AG09319 (cell line): ENCODE measurements at regions not wholly inside any gene's neighbourhood (a gene's known extent, or its start where the extent isn't known, plus 50 kb on each side); places are given as distances from the start of the nearest gene placed in this dataset.

ENCODE experiments used
- DNase-seq: peaks from one replicate; pipeline ENCODE4 v3.0.0-alpha.2; 2010; ENCODE audit warnings: low read depth; ENCODE audit errors: extremely low read depth
- TF ChIP-seq, protein P1 (sequence below): IDR thresholded peaks from 2 replicates; pipeline ENCODE4 v1.5.1; 2011; ENCODE audit warnings: low read depth, mild to moderate bottlenecking, inconsistent platforms, low read length, moderate library complexity

DNA sequence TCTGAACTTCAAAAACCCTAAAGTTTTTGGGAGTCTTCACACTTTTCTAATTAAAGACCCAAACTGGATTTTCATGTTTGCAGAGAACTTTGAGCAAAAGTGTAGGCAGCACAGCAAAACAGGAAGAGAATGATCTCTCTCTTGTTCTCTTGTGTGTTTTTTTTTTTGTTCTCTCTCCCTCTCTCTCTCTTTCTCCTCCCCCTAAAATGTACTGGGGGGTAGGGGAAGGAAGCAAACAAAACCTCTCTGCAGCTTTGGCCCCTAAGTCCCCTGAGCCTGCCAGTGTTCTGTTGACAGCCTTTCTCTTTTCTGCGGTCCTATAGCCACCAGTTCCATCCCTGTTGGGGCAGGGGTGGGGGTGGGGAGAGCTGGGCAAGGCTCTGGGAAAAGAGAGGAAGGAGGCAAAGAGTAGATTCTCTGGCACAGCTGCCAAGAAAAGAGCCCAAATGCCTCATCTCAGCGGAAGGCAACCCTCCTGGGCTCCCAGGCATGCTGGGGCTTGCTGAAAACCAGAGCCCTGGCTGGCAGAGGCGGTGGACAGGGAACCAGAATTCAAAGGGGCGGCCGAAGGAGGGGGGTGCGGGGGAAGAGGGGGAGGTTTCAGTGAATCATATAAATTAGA is 295.3 kb downstream of the SOX9 start:
- no peak for DNase-seq
- TF ChIP-seq, protein P1, sequence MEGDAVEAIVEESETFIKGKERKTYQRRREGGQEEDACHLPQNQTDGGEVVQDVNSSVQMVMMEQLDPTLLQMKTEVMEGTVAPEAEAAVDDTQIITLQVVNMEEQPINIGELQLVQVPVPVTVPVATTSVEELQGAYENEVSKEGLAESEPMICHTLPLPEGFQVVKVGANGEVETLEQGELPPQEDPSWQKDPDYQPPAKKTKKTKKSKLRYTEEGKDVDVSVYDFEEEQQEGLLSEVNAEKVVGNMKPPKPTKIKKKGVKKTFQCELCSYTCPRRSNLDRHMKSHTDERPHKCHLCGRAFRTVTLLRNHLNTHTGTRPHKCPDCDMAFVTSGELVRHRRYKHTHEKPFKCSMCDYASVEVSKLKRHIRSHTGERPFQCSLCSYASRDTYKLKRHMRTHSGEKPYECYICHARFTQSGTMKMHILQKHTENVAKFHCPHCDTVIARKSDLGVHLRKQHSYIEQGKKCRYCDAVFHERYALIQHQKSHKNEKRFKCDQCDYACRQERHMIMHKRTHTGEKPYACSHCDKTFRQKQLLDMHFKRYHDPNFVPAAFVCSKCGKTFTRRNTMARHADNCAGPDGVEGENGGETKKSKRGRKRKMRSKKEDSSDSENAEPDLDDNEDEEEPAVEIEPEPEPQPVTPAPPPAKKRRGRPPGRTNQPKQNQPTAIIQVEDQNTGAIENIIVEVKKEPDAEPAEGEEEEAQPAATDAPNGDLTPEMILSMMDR = no peak

DNA sequence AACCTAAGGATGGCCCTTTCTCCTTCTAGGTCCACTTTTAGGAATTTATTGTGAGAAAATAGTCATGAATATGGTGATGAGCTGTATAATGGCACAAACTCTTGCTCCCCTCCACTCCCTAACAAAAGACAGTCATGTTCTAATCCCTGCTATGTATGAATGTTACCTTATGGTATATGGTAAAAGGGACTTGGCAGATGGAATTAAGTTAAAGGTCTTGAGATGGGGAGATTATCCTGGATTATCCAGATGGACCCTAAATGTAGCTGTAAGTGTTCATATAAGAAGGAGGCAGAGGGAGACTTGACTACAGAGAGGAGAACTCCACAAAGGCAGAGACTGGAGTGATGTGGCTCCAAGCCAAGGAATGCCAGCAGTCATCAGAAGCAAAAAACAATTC is 296.1 kb downstream of the SOX9 start:
- TF ChIP-seq, protein P1 = no peak
- no peak for DNase-seq

DNA sequence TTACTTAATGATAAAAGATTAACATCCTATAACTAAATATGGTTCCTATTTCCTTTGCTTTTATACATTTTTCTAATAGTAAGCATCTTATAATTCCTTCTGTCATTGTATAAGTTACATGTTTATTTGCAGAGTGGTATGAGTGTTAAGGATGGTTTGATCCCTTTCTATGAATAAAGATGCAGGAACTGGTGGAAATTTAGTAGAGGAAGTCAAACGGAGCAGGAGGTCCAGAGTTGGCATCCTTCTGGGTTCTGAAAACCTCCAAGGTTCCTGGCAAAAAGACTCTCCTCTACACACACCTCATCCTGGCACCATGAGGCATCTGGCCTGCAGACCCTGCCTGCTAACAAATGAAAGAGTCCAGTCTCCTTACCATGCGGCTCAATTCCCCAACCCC is 296.8 kb downstream of the SOX9 start:
- TF ChIP-seq, protein P1 = no peak
- DNase-seq = no peak

DNA sequence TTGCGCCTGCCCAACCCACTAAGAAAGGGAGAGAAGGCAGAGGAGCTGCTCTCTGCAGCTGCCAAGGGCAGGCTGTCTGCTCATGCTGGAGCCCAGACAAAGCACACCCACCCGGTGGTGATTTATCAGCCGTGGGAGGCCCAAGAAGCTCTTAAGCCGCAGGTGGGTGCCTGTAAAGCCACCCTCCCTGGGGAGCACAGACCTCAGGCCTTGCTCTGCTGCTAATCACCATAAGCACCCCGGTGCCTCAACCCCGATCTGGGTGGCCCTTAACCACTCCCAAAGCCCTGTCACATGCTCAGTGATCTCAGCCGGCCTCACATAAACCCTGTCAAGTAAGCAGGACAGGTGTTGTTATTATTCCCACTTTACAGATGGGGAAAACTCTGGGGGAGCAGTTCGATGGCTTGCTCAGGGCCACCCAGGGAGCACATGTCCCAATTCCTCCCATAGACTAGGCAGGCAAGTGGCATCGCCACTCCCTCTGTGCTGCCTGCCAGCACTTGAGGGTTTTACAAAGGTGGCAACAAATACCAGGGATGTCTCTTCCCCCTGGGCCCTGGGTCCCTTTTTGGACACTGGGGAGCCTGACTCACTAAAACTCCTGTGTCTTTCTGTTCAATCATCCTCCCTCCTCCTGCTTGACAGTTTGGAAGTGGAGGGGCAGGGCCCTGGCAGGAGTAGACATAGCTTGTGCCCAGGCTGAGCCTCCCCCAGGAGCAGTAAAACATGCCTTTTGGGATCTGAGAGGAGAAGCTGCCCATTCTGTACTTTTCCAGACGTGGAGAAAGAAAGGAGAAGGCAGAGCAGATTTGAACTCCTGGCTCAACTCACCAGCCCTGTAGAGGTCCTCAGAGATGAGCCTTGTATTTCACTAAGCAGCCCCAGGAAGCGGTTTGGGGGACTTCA is 299.3 kb downstream of the SOX9 start:
- TF ChIP-seq, protein P1 = no peak
- no peak for DNase-seq

DNA sequence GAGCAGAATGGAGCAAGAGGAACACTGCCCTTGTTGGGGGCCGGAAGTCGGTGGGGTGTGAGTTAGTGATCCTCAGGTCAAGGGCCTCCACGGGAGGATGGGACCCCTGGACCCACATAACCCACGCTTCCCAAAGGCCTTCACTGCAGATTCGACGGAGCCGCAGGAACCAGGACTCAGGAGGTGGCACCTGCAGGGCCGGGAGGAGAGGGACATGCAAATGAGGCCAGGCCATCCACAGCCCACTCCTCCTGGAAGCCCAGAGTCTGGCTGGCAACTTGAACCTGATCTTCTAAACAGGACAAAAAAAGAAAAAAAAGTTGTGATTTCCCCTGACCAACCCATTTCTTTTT is 299.9 kb downstream of the SOX9 start:
- DNase-seq = no peak
- TF ChIP-seq, protein P1 = no peak

DNA sequence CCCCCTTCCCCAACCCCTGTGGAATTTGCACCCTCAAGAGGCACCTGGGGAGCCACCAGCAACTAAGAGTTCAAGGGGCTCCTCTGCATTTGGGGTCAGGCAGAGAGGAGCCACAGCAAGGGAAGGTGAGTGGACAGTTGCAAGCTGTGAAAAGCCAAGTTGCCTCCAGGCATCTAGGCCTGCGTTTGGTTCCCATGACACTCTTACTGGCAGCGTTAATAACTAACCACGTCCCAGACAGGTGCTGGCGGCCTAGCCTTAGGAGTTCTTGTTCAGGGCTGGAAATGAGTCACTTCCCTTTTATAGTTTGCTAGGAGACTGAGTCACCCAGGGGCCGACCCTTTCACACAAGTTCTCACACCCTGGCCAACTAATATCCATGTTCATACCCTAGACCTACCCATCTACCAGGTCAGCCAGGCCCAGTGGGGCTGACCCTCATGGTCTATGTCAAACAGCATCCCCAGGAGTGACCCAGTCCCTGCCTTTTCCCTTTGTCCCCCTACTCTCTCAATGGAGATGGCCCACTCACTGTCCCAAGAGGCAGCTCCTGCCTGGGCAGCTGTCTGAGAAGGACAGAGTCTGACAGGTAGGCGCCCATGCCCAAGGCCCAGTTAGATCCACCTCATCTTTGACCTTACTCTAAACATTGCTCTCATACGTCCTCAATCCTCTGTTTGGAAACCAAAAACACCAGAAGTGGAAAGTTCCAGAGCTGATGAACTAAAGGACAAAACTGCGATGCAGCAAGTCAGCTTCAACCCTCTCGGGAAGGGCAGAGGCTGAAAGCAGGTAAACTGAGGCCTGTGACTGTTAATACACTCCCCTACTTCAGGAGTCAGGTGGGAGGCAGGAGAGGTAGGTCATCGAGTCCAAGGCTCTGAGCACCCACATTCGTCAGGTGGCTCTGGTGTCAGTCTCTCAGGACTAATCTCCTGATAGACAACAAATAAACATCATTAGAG is 300.6 kb downstream of the SOX9 start:
- peak; percentile 35 for DNase-seq

More for the DNA sequence above, 300.6 kb downstream of the SOX9 start:
- TF ChIP-seq, protein P1 = no peak
